ENCODE measurements at regions not wholly inside any gene's neighbourhood (a gene's known extent, or its start where the extent isn't known, plus 50 kb on each side); places are given as distances from the start of the nearest gene placed in this dataset.

DNA sequence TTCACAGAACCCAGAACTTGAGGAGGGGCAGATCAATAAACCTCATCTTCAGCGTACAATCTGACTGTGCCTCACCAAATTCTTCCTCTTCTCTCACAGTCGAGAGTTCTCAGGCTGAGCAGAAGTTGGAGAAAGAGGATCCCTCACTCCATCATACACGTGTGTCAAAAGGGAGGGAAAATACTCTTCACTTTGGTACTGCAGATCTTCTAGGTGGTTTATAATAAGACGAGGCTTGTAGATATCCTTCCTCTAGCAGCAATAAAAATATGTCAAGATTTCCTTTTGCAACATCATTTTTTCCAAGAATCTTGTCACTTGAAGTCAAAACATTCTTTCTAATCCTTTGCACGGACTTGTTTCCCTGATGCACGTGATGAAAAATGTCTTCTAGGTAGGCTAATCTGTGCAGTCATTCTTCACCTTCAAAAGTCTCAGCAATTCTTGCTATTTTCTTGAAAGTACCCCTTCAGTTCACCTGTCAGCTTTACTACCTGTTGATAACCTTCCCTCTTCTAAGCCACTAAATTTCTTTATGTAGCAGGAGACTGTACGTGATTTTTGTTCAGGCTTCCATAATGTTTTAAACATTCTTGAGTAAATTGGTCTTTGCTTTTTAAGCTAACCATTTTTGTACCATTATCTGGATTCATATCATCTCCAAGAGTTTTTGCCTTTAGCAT lies 214.1 kb downstream of the NUAK1 start:
- in situ Hi-C loops (cut with HindIII; ENCODE audit: low sequenced_read_pairs) = no loop called here
- TF ChIP-seq, protein P1, sequence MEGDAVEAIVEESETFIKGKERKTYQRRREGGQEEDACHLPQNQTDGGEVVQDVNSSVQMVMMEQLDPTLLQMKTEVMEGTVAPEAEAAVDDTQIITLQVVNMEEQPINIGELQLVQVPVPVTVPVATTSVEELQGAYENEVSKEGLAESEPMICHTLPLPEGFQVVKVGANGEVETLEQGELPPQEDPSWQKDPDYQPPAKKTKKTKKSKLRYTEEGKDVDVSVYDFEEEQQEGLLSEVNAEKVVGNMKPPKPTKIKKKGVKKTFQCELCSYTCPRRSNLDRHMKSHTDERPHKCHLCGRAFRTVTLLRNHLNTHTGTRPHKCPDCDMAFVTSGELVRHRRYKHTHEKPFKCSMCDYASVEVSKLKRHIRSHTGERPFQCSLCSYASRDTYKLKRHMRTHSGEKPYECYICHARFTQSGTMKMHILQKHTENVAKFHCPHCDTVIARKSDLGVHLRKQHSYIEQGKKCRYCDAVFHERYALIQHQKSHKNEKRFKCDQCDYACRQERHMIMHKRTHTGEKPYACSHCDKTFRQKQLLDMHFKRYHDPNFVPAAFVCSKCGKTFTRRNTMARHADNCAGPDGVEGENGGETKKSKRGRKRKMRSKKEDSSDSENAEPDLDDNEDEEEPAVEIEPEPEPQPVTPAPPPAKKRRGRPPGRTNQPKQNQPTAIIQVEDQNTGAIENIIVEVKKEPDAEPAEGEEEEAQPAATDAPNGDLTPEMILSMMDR (IDR thresholded peaks at IDR 0.05; ENCODE audit: low read depth, low read length, missing control alignments) = no peak
- DNase-seq (ENCODE audit: low read depth) = no peak
- no peak overlapping the region for H3K4me3 ChIP-seq (ENCODE audit: low read depth, low read length)

DNA sequence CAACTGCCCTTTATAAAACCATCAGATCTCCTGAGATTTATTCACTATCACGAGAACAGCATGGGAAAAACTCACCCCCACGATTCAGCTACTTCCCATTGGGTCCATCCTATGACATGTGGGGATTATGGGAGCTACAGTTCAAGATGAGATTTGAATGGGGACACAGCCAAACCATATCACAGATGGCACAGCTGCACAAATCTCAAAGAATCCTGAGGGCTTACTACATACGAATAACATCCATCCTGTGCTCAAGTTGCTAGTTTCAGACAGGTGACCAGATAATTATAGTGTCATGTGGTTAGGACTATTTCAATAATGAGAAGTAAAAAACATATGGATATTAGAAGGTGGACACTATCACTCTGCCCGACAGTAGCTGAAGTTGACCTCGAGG lies 211.2 kb downstream of the NUAK1 start:
- no peak for DNase-seq (ENCODE audit: low read depth)
- no peak overlapping the region for H3K4me3 ChIP-seq (ENCODE audit: low read depth, low read length)
- TF ChIP-seq, protein P1 (IDR thresholded peaks at IDR 0.05; ENCODE audit: low read depth, low read length, missing control alignments) = no peak
- in situ Hi-C loops (cut with HindIII; ENCODE audit: low sequenced_read_pairs) = no loop called here

DNA sequence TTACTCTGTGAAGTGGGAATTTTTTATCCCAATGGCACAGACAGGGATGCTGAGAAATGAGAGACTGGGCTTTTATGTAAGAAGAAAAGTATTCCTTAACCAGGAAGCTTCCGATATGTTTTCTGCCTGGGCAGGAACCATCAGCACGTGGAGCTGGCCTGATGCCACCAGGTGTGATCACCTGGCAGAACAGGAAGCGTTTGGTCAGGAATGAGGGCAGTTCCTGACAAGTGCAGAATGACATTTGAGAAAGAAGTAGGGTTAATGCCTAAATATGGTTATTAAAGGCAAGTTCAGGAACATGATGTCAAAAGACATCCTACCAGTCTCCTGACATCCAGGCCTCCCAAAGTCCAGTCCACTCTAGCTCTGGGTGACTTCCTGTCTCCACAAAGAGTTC lies 210.3 kb downstream of the NUAK1 start:
- DNase-seq (ENCODE audit: low read depth) = no peak
- TF ChIP-seq, protein P1 (IDR thresholded peaks at IDR 0.05; ENCODE audit: low read depth, low read length, missing control alignments) = no peak
- in situ Hi-C loops (cut with HindIII; ENCODE audit: low sequenced_read_pairs) = no loop called here
- H3K4me3 ChIP-seq (ENCODE audit: low read depth, low read length) = no peak overlapping the region

DNA sequence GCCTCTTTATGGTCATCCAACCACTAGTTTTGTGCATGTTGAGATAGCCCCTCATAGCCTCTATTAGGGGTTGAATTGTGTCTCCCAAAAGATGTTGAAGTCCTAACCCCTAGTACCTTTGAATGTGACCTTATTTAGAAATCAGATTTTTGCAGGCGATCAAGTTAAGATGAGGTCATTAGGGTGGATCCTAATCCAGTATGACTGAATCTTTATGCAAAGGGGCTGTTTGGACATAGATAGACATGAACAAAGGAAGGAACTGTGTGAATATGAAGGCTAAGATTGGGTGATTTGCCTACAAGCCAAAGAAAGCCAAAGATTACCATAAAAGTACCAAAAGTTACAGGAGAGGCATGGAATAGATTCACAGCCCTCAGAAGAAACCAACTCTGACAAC lies 209.6 kb downstream of the NUAK1 start:
- TF ChIP-seq, protein P1 (IDR thresholded peaks at IDR 0.05; ENCODE audit: low read depth, low read length, missing control alignments) = no peak
- DNase-seq (ENCODE audit: low read depth) = no peak
- in situ Hi-C loops (cut with HindIII; ENCODE audit: low sequenced_read_pairs) = no loop called here
- no peak overlapping the region for H3K4me3 ChIP-seq (ENCODE audit: low read depth, low read length)

DNA sequence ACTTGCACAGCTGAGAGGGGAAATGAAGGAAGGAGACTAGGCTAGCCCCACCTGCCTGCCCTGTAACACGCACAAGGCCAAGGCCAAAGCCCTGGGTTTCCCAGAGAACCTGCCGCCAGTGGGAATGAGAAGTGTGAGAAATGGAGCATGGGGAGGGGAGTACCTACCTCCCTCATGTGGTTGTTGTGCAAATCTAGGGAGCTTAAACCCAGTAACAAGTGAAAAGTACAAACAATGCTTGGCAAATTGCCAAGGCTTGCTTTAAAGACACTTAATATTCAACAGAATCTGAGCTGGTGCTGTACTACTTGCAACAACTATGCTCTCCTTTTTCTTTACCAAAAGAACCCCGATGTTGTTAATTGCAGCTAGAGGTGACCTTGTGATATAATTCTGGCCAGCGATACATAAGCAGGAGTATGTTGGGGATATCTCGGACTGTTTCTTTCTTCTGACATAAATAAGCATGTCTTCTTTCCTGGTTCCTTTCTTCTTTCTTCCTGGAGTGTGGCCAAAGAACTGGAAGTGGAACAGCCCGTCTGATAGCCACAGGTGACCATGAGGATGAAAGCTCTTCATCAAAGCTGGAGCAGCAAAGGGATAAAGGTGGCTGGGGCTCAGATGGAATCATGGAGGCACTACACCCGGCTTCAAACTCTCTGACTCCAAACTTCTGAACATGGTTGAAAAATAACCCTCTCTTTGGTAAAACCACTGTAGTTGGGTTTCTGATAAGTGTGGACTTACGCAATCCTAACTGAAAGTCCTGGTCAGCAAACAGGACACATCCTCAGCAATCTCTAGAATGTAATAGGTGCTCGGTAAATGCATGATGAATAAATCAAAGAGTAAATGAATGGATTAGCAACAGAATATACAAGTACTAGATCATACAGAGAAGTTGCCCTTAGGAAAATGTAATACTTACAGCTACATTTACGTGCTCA lies 207.9 kb downstream of the NUAK1 start:
- no peak overlapping the region for H3K4me3 ChIP-seq (ENCODE audit: low read depth, low read length)
- no peak for DNase-seq (ENCODE audit: low read depth)
- TF ChIP-seq, protein P1 (IDR thresholded peaks at IDR 0.05; ENCODE audit: low read depth, low read length, missing control alignments) = no peak
- in situ Hi-C loops (cut with HindIII; ENCODE audit: low sequenced_read_pairs) = no loop called here

DNA sequence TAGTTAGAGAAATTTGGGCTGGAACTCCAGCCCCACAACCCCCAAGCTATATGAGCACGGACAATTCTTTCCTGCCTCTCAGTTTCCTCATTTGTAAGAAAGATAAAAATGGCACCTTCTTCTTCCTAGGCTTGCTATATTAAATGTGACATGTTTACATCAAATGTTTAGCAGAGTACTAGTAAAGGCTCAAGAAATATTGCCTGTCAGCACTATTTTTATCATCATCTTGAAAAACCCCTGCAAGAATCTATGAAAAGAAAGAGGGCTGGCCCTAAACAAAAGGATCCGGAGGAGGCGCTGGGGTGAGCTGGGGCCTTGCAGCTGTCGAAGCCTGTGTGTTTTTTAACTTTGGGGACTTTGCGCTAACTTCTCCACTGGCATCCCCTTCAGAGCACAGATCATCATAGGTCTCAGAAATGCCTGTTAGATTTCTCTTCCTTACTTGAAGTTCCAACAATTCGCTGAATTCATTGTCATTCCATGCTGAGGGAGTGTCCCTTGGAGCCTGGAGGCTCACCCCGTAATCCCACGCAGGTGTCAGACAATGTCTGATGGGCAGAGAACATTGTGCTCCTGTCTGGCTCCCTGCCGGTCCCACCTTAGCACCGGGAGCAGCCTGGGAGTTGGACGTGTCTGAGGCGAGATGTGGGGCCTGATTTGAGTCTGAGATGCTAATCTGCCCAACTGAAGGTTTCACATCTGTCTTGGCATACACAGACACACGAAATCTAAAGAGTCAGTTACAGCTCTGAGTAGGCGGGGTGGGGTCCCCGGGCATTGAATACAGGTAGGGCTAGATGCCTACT lies 206.8 kb downstream of the NUAK1 start:
- in situ Hi-C loops (cut with HindIII; ENCODE audit: low sequenced_read_pairs) = no loop called here
- no peak for DNase-seq (ENCODE audit: low read depth)
- TF ChIP-seq, protein P1 (IDR thresholded peaks at IDR 0.05; ENCODE audit: low read depth, low read length, missing control alignments) = no peak
- H3K4me3 ChIP-seq (ENCODE audit: low read depth, low read length) = no peak overlapping the region
